Right renal cortex interstitium (tissue), 3 donors: ENCODE measurements at regions not wholly inside any gene's neighbourhood (a gene's known extent, or its start where the extent isn't known, plus 50 kb on each side); places are given as distances from the start of the nearest gene placed in this dataset.

Experiments used
- DNase-seq, 3 donors: peaks; one replicate each; pipeline ENCODE4 v3.0.0-alpha.2; 2013; ENCODE audit warnings: low read depth in 3 of 3, low spot score in 2 of 3

DNA sequence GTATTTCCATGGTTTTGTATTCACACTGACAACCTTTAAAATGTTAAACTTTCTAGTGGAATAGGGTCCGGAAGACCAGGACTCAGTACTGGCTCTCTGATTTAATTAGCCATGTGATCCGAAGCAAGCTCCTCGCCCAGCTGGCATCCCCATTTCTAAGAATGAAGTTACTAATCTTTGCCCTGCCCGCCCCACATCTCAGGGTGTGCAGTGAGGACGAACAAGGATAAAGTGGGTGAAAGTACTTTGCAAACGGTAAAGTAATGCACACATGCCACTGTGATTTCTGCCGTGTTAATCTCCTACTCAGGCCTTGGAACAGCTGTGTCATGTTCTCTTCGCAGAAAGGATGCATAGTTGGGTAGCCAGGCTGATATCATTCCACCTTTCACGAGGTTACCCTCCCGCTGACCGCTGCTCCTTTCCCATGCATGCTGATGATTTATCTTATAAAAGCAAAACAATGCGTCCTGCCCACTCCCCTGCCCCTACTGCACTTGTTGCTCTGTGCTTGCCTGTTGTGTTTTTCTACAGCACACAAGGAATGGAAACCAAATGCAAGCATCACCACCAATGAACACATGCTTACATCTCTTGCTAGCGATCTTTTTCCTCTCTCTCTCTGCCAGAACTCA lies 539.0 kb downstream of the EFNB2 start:
- no peak for DNase-seq

GRCh38 chr13:105994340-105994739 lies 541.1 kb downstream of the EFNB2 start:
- no peak for DNase-seq

DNA sequence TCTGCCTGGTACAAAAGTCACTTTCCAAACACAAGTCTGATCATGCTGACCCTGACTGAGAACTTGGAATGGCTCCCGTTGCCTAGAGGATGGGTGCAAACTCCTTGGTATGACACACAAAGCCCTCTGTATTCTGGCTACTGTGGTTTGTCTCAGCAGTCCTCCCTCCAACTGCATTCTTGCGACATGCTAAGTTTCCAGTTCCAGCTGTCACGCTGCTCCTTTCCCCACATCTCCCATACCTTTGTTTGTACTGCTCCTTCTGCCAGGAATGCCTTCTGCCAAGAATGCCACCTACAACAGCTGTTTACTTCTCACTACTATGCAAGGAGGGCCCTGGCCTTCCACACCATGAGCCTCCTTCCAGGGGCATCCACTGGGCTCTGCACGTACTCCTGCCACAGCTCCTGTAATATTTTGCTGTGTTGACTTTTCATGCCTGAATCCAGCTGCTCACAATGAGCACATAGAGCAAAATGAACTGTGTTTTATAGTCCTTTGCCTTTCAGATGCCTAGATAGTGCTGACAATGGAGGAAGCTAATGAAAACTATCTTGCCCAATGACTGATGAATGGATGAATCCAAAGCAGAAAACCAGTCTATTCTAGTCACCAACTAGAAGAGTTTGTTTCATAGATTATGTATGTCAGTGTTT lies 543.7 kb downstream of the EFNB2 start:
- no peak for DNase-seq

GRCh38 chr13:105991131-105991530 lies 544.3 kb downstream of the EFNB2 start:
- no peak for DNase-seq

- no peak for DNase-seq
Measured at GRCh38 chr13:105990256-105990958, 545.1 kb downstream of the EFNB2 start.

DNA sequence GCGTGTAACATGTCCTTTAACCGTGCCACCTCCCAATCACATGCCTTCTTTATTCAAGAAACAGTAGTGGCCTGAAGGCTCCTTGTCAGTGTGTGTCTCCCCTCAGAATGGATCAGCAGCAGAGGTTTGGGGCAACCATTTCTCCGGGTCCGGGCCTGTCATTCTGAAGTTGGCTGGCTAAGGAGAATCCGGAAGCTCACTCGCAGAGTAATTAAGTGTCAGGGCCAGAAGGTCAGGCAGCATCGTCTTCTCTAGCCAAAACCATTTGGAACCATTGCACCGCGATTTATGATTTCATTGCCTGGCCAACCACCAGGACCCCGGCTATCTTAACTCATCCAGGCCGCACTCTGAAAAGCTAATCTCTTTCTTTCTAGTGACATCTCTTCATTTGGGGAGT lies 550.8 kb downstream of the EFNB2 start:
- DNase-seq, result no peak

GRCh38 chr13:105984236-105984635 lies 551.2 kb downstream of the EFNB2 start:
- no peak for DNase-seq

DNA sequence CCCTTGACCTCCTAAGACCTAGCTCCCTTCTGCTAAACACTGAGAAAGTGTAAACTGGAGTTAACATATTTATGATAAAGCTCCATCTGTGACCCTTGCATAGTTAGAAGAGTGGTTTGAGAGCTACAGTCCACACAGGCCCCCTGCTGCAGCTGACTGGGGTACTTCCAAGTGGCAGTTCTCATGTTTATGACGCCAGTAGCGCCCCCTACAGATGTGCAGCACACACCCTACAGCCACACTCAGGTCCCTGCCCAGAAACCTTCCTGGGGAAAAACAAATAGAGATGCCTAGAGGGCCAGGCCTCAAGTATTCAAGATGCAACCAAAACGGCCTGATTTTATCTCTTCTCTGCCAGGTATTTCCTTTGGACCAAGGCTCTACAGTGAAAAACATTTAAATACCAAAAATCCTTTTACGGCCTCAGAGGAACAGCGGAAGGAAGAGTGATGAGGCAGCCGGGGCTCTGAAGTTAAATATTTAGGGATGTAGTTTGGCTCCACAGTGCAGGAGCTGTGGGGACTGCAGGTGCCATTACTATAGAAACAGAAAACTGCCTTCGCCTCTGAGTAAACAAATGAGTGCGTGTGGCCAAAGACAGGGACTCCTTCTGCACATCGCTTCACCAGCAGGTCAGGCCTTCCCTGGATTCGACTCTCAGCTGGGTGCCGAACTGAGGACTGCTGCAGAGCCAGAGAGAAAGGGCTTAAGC lies 553.1 kb downstream of the EFNB2 start:
- DNase-seq, result no peak

GRCh38 chr13:105979131-105980011 lies 556.1 kb downstream of the EFNB2 start:
- no peak for DNase-seq

DNA sequence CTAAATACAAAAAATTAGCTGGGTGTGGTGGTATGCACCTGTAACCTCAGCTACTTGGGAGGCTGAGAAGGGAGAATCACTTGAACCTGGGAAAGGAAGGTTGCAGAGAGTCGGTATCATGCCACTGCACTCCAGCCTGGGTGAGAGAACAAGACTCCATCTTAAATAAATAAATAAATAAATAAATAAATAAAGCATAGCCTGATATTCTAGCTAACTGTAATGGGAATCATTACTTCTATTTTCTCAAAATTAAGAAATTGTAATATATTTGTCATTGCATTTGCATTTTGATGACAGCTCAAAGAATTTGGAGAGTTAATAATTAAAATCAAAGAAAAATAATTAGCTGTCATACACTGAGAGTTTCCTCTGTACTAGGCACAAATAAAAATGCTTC lies 561.1 kb downstream of the EFNB2 start:
- no peak for DNase-seq

DNA sequence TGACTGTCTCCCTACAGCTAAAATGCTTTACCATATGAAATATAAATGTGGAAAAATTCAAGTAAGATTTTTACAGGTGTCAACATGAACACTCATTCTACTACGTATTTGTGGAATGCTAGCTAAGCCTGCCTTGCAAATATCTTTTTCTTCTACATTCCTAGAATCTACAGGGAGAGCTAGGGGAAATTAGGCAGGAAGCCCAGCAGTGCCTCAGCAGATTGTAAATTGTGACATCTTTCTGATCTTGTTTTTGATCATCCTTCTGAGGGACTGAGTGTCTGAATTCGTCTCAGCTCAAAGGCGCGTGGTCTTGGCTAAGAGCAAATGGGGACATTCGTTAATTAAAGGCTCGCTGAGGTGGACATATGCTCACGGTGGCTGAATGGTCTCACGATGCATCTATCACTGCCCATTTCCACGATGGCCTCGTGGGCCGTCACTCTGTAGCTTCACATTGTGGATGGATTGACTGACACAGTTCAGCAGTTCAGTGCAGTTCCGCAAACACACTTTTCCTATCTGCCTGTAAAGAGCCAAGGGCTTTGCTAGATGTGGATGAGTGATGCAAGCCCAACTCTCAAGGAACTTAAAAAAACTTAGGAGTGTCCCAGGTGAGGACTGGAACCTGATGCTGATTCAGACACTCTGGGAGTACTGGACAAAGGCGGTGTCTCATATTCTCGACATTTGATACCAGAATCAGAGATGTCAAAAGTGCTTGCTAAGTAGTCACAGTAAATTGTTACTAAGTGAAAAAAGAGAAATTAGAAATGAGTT lies 562.5 kb downstream of the EFNB2 start:
- no peak for DNase-seq

DNA sequence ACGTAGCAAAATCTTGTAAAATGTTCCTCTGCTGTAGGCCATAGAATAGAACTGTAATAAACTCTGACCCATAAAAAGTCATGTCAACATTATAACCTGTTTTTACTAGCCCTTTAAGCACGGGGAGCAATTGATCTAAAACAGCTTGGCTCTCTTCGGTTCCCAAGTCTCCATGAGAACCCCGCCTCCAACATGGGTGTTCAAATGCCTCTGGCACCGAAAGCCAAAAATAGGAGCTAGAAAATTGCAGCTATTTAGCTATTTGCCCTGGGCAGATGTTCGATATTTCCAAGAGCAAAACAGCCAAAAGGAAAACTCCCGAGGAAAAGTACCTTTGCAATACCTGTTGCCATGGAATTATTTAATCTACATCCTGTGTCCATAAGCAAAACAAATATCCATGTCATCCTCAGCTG lies 563.1 kb downstream of the EFNB2 start:
- DNase-seq, result no peak

- DNase-seq, result no peak
Measured at GRCh38 chr13:105971738-105972137, 563.7 kb downstream of the EFNB2 start.

DNA sequence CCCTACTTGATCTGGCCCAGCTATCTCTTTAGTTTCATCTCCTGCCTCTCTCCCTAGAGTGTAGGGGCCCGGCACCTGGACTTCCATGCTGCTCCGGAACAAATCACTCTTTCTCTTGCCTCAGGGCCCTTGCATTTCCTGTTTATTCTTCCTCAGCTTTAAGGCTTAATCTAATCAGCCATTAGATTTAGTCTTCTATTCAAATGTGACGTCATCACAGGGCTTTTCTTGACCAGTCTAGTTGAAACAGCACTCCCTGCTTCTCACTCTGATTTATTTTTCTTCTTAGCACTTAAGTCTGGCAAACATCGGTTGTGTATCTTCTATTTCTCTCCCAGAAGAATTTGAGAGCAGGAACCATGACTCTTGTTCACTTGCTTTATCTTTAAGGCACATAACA lies 564.1 kb downstream of the EFNB2 start:
- no peak for DNase-seq

GRCh38 chr13:105969761-105970160 lies 565.7 kb downstream of the EFNB2 start:
- DNase-seq, result peak in 1 of 3 donors; percentile 56

- no peak for DNase-seq
Measured at GRCh38 chr13:105965910-105966309, 569.6 kb downstream of the EFNB2 start.

- no peak for DNase-seq
Measured at GRCh38 chr13:105962080-105962479, 573.4 kb downstream of the EFNB2 start.

DNA sequence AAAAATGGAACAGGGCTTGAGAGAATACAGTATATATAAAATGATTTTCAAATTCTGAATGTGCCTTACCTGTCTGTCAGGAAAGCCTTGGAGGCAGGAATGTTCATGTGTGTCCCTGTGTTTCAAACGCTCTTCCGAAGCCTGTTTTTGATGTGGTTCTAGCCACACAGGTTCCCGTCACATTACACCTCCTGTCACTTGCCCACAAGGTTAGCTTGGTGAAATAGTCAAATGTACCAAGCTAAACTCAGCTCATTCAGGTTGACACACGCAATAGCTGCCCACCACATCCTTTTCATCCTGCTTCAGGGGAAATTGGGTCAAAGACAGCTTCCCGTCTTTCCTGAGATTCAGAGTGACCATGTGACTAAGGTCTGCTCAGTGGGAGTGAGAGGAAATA lies 574.0 kb downstream of the EFNB2 start:
- DNase-seq, result no peak

DNA sequence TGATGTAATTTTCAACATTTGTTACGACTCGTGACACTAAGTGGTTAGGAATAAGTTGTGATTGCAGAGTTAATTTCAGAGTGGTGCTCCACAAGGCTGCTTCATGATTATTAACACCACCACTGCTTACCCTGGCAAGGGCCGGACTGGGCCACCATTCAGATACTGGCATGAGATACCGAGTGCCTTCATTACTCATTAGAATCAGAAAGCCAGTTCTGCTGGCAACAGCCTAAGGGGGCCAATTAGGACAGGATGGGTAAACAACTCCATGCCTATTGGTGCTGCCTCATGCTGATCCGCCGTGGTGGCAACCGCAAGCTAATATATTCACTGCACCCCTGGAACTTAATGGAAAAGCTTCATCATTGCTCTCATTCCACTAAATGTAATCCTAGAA lies 575.1 kb downstream of the EFNB2 start:
- no peak for DNase-seq

DNA sequence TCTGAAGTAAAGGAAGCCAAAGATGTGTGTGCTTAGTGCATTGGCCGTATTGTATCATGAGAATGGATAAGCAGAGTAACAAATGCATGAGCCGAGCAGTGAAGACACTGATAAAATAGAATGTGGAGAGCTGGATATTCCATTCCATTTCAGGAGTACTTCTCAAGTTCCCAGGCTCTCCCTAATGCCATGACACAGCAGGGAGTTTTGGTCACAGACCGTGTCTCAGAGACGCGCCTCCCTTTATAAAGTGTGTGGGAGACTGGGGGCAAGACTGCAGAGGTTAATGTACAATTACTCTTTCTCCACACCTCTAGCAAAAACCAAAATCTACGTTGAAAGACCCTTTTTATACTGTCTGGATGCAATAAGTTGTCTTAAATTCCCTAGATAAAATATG lies 575.6 kb downstream of the EFNB2 start:
- DNase-seq, result no peak
